ENCODE measurements at regions not wholly inside any gene's neighbourhood (a gene's known extent, or its start where the extent isn't known, plus 50 kb on each side); places are given as distances from the start of the nearest gene placed in this dataset.

- no peak for TF ChIP-seq CTCF (conservative IDR thresholded peaks at IDR 0.05; ENCODE audit: low read depth in 2 of 2)
- no peak for TF ChIP-seq REST (IDR thresholded peaks at IDR 0.05; ENCODE audit: unreplicated experiment)
Observed at GRCh38 chr3:13704174-13704573, 155.2 kb downstream of the FBLN2 start (continued).

GRCh38 chr3:13703071-13703470 is 154.1 kb downstream of the FBLN2 start:
- H4K20me1 ChIP-seq (replicated peaks; ENCODE audit: insufficient read depth), result no peaks in the 10 kb centered on the region
- peaks cover 7% of the 10 kb centered on the region for H3K36me3 Mint-ChIP-seq (ENCODE audit: low read depth)
- TF ChIP-seq ZNF331 (CRISPR knock-in tag; IDR thresholded peaks at IDR 0.05; ENCODE audit: low read depth), result no peak
- H3K9me2 ChIP-seq (ENCODE audit: insufficient read depth), result peaks cover 15% of the 10 kb centered on the region
- H3K36me3 ChIP-seq (ENCODE audit: insufficient read depth), result no peaks in the 10 kb centered on the region
- H3K9me3 Mint-ChIP-seq, result peaks cover 35% of the 10 kb centered on the region
- peaks cover 21% of the 10 kb centered on the region for H3K4me1 ChIP-seq (ENCODE audit: insufficient read depth)
- DNase-seq (ENCODE audit: low spot score) (no peak), ATAC-seq (no peak)
- no peak overlapping the region for H3K27ac ChIP-seq (ENCODE audit: low read depth)
- no peak overlapping the region for H2AFZ ChIP-seq
- no peak overlapping the region for H3K4me2 ChIP-seq
- no peak overlapping the region for H3K4me3 Mint-ChIP-seq
- no peaks in the 10 kb centered on the region for H3F3A ChIP-seq (replicated peaks; ENCODE audit: low read depth)
- no peak overlapping the region for H3K27ac Mint-ChIP-seq
- H3K27me3 Mint-ChIP-seq (ENCODE audit: insufficient read depth, low read depth, poor library complexity), result peaks cover 13% of the 10 kb centered on the region
- no peaks in the 10 kb centered on the region for H3K27me3 ChIP-seq (ENCODE audit: insufficient read depth)
- H3K79me2 ChIP-seq (replicated peaks; ENCODE audit: insufficient read depth), result no peaks in the 10 kb centered on the region
- no peak overlapping the region for H3K4me3 ChIP-seq
- H3K4me1 Mint-ChIP-seq, result peaks cover 17% of the 10 kb centered on the region

- Mint-ChIP-seq H3K27me3 (ENCODE audit: insufficient read depth, low read depth, poor library complexity) (peaks cover 11% of the 10 kb centered on the region), H3K4me1 (peaks cover 17% of the 10 kb centered on the region), H3K36me3 (ENCODE audit: low read depth) (peaks cover 7% of the 10 kb centered on the region), H3K4me3 (no peak overlapping the region), H3K27ac (no peak overlapping the region), H3K9me3 (peaks cover 29% of the 10 kb centered on the region)
- Histone ChIP-seq H3K79me2 (replicated peaks; ENCODE audit: insufficient read depth) (no peaks in the 10 kb centered on the region), H3K4me3 (no peak overlapping the region), H3K4me1 (ENCODE audit: insufficient read depth) (peaks cover 22% of the 10 kb centered on the region), H3K27ac (ENCODE audit: low read depth) (no peak overlapping the region), H3F3A (replicated peaks; ENCODE audit: low read depth) (no peaks in the 10 kb centered on the region), H2AFZ (no peak overlapping the region), H3K27me3 (ENCODE audit: insufficient read depth) (no peaks in the 10 kb centered on the region), H3K9me2 (ENCODE audit: insufficient read depth) (peaks cover 15% of the 10 kb centered on the region), H3K36me3 (ENCODE audit: insufficient read depth) (no peaks in the 10 kb centered on the region), H4K20me1 (replicated peaks; ENCODE audit: insufficient read depth) (no peaks in the 10 kb centered on the region), H3K4me2 (no peak overlapping the region)
- DNase-seq (ENCODE audit: low spot score), result no peak
- TF ChIP-seq POLR2AphosphoS5 (IDR thresholded peaks at IDR 0.05; ENCODE audit: low read depth), result no peak
- ATAC-seq, result no peak
Observed at GRCh38 chr3:13702286-13702685, 153.4 kb downstream of the FBLN2 start.

Measured in GM23338 (cell line).